Activated CD8-positive, alpha-beta memory T cell treated with anti-CD3 and anti-CD28 coated beads for 1 hour (primary cell): ENCODE measurements at regions not wholly inside any gene's neighbourhood (a gene's known extent, or its start where the extent isn't known, plus 50 kb on each side); places are given as distances from the start of the nearest gene placed in this dataset.

Source experiments
- DNase-seq, 2 donors: peaks; one replicate each; pipeline ENCODE4 v3.0.0-alpha.2; 2020; ENCODE audit warnings: low read depth in 1 of 2; ENCODE audit errors: extremely low read depth in 1 of 2

DNA sequence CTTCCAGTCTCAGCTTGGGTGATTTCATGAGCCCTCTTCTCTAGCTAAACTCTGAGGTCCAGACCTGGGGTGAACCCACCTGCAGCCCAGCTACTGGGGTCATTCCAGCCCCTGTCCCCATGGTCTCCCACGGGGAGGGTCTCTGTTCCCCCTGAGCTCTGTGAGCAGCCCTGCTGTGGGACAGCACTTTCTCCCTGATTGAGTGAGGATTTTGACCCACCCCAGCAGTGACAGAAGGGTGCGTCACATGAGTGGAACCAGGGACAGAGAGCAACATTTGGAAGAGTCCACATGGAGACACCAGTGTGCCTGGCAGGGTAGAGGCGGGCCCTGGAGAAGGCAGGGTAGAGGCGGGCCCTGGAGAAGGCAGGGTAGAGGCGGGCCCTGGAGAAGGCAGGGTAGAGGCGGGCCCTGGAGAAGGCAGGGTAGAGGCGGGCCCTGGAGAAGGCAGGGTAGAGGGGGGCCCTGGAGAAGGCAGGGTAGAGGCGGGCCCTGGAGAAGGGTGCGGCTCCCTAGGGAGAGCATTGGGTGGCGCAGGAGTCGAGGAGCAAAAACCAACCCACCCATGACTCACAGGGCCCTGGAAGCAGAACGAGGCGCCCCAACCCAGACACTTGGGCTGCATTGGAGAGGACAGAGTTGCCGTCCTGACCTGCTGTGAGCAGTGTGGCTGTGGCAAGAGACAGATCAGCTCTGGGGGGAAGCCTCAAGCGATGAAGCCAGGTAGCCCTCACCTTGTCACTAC is 227.7 kb upstream of the B3GAT1 start:
- no peak for DNase-seq

DNA sequence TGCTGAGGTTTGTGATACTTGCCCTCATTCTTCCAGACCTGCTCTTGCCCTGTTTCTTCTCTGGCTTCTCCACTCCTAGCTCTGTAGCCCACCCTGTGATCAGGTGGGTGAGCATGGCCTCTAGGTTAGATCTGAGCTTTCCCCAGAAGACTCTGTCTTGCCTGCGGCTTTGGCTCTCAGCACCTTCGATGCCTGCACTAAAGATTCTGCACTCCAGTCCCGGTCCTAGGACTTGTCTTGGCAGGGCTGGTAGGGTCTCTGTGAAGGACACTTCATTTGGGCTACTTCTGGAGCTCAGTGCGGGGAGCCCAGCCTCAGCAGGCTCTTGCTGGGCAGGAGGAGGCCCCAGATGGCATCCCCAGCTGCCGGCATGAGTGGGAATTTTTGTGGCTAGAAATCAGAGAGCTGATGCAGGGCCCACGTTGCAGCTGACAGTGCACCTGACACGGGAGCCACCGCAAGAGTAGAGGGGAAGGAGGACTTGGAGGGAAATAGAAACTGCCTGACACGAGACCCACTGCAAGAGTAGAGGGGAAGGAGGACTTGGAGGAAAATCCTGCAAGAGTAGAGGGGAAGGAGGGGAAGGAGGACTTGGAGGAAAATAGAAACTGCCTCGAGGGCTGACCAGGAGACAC is 226.9 kb upstream of the B3GAT1 start:
- DNase-seq = no peak

DNA sequence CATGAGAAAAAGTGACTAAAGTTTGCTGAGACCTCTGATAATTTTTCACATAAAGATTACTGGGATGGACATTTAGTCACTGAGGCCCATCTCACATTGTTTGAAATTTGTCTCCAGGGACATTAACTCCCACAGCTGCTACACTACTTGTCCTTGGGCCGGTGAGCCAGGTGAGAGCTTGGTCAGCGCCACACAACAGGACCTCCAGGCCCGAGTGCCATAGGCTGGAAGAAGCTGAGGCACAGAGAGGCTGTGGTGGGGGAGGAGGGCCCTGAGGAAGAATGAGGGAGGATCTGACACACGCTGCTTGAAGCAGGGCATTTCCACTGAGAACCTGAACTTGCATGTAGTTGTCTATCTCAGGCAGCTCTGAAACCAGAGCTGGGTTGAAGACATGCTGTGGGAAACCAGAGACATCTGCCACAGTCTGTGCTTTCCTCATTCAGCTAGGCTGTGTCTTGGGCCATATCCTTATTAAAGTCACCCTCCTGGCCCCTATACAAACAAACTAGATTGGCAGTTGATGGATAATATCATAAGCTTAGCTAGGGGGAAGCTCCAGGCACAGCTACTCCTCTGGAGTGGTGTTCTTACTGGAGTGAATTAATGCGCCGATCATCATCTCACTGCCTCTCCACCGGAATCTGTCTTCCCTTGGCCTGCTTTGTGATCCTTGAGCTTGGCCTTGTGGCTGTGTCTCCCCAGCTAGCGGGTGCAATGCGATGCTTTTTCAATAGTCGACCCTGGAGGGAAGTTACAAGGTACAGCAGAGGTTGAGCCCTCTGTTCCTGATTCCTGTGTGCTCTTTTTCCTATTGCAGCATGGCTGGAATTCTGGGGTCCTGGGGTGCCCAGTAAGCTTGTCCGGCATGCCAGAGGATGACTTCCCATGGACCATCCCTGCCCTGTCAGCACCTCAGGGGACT is 225.3 kb upstream of the B3GAT1 start:
- DNase-seq = no peak

DNA sequence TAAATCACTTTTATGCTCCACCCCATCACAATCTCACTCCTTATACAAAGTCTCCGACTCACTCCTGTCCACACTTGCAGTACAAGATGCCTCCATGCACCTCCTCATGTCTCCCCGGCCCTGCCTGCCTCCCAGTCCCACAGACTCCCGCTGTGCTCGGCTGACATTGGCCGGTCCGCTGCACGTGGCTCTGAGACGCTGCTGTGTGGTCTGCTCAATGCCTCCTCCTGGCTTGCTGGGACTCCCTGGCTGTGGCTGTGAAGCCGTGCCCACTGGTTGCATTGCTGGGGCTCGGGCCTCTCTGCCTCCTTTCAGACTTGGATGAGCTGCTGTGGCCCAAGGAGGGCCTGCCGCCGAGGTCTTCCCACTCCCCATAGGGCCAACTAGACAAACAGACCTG is 224.0 kb upstream of the B3GAT1 start:
- DNase-seq = no peak

DNA sequence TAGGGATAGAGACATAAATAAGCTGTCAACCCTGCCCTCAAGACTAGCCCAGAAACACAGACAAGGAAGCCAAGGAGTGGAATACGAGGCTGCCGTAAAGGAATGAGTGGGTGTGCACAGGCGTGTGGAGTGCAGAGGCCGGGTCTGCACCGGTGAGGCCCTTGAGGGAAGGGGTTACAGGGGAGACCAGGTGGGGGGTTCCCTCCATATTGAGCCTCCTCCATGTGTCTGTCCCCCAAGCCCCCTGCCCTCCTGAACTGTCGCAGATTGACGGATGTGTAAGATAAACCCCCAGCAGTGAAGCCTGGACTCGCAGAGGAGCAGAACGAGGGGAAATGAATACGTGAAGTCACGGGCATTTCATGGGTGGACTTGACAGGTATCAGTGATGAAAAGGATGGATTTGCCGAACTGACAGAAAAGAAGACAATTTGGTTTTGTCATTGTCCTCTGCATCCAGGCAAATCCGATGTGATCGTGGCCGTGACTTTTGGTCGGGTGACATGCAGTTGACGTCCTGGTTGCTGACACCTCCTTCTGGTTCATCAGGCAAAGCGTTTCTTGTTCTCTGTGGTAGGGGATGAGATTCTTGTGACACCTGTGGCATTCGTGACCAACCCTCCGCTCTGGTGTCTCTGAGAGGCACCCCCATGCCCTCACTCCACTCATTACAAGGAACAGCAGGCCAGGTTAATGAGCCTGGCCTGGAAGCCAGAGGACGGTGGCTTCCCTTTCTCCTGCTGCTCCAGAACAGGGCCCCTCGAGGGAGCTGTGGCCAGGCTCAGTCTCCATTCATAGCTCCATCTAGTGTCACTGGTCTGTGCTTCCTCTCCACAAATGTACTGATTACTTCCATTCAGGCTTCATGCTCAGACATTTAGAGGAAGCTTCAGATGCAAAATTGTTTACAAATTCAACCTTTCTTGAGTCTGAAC is 223.1 kb upstream of the B3GAT1 start:
- no peak for DNase-seq

DNA sequence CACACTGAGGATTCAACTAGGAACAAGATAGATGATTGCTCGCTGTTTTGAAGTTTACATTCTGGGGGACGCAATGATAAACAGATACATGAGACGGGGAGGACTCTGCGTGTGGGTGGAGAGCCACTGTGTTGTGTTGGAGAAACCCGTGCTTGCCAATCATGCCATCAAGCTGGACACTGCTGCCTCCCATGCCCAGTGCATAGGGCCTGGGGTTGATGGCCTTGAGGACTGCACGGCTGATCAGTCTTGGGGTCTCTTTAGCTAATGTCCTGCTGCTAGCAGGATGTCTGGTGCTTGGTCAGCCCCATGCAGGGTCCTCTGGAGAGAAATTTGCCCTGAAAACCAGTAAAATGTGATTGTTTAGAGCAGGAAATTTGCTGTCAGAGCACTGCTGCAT is 221.2 kb upstream of the B3GAT1 start:
- no peak for DNase-seq

DNA sequence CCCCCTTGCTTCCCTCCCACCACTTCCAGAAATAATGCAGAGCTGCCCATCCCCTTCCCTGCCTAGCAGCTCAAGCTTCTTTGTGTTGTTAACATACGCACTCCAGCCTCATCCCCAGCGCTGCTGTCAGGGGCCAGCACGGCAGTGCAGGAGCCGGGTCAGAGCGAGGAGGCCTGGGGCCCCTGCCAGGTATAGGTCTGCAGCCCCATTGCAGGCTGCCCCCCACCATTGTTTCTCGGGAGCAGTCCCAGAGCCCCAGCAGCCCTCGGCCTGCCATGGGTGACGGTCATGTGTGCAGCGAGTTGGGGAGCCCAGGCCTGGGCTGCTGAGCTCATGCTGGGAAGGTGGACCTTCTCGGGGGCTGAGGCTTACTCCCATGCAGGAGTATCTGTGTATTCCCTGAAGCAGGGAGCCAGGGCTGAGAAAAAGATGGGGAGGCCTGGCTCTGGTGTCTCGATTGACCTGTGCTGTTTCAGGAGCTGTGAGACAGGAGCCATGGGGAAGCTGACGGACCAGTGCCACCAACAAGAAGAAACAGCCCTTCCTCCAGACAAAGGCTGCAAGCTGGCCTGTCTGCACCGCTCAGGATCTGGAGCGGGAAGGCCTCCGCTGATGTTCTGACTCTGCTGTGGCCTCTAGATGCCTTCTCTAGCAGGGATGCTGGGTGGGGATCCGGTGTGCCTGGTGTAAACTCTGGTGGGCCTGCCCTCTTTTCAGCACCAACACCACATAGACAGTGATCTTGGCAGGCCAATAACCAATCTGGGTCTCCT is 220.5 kb upstream of the B3GAT1 start:
- DNase-seq = no peak

DNA sequence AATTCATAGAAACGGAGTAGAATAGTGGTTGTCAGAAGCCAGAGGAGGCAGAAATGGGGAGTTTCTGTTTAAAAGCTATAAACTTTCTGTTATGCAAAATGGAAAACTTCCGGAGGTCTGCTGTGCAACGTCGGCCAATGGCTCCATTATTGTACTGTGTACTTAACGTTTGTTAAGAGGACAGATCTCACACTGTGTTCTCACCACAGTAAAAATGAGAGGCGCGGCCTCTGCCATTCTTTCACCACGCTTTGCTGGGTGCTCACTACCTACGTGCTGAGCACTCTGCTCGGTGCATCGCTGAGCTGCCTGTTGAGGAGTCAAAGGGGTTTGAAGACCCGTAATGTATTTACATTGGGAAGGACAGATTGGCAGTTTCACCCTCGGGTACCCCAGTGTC is 218.8 kb upstream of the B3GAT1 start:
- no peak for DNase-seq

DNA sequence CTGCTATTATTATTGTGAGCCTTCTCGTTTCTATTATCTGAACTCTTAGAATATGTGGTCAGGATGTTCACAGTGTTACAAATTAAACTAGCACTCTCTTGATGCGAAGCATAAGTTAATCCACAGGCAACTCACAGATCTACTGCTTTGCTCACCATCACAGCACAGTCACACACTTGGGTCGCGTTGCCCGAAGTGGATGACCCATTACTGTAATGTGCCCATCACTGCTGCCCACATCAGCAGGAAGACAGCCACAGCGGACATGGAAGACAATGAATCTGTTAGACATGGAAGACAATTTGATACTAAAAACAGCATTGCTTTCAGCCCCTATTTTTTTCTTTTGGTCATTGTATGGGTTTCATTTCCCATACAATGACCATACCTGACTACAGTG is 216.4 kb upstream of the B3GAT1 start:
- no peak for DNase-seq

DNA sequence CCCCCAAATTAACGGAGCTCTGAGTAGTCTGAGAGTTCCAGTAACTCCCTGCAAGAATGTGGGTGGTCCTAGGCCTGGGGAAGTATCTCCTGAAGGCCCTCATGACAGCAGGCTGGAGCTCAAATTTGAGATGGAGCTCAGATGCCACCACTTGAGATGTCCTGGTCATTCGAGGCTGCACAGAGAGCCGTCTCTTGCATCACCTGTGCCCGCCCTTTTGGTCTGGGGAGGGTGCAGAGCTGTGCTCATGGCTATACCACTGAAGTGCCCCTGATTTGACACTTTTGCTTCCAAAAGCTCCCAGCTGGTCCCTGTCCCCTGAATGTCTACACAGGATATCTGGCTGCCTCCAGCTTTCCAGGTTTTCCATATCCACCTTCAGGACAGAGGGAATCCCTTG is 214.0 kb upstream of the B3GAT1 start:
- DNase-seq = no peak

DNA sequence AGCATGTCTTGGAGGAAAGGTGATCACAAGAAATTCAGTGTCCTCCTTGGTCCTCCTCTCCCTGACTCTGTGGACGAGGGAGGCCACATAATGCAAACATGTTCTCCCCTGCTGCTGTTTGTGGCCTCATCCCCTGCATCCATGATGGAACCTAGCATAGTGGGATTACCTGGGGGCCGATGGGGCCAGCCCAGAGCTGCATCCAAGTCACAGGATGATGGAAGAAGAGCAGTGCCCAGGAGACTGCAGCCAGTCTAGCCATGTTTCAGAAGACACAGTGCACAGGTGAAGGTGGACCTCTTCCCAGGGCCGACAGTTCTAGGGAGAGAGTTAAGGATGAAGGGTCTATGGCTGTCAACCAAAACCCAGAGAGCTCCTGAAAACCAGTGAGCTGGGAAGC is 213.6 kb upstream of the B3GAT1 start:
- DNase-seq = no peak

DNA sequence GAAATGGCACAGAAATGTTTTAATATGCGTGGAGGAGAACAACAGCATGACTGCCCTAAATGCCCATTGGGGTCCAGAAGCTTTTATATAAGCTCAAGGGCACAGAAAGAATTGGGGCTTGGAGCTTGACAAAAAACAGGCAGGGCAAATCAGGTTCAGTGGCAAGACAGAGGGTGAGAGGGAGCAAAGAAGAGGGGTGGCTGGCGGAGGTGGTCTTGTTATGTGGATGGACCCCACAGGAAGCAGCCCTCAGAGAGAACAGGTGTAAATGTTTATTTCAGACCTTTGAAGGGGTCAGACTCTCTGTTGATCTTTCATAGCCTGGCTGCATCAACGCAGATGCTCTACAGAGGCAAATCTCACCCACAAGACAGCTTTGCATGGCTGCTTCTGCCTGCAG is 213.1 kb upstream of the B3GAT1 start:
- no peak for DNase-seq

DNA sequence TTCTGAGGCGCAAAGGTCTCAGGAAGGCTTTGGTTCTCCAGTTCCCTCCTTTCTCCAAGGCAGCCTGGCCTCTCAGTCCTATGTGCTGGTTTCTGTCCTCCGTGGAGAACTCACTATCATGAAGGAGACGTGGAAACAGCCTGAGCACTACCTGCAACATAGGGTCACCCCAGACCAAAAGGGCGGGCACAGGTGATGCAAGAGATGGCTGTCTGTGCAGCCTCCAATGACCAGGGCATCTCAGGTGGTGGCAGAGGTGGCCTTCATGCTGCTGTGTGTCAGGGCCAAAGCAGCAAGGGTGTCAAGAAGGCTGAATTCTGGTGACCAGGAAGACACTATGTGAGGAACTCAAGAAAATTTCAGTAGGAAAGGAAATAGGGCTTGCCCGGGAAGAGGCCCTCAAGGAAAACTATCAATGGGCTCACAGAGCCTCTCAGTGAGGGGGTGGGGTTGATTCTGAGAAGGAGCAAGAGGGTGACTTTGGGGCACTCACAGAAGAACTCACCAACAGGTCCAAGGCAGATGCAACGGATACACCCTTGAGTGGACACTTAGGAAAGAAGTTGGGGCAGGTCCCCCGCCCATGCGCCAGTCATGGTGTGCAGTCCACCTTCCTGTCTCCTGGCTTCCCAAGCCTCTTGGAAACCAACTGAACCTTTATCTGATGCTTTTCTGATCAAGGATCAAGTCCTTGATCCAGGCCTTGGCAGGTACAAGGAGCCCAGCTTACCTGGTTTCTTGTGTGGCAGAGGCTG is 212.3 kb upstream of the B3GAT1 start:
- DNase-seq = no peak

DNA sequence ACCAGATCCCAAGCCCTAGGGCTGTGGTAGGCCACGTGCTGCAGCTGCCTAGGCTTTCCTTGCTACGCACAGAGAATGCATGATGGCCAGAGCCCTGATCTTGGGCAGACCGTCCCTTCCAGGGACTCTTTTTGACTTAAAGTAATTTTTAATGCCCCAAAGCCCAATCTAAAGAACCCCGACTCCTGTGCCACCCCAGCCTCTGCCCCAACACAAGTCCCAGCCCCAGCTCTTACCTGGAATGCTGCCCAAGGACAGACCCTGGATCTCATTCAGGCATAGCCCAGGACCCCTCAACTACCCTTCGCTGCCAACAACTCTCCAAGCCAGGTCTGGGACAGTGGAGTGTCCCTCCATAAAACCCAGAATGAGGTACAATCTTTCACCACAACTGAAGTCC is 211.7 kb upstream of the B3GAT1 start:
- no peak for DNase-seq

DNA sequence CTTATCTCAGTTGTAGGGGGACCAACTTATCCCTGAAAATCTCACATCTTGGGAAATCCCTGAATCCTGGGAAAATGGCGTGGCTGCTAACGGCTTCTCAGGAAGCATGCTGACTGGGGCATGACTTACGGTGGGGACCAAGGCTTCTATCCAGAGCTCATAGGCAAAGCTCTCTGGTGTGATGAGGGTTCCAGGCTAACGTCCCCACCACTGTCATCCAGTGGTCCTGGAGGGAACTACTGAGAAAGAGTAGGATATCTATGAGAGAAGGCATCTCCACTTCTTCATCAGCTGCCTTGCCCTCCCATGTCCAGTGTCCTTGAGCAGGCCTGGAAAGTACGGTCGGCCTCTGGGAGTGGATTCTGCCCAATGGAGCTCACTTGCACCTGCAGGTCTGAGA is 210.4 kb upstream of the B3GAT1 start:
- DNase-seq = no peak

DNA sequence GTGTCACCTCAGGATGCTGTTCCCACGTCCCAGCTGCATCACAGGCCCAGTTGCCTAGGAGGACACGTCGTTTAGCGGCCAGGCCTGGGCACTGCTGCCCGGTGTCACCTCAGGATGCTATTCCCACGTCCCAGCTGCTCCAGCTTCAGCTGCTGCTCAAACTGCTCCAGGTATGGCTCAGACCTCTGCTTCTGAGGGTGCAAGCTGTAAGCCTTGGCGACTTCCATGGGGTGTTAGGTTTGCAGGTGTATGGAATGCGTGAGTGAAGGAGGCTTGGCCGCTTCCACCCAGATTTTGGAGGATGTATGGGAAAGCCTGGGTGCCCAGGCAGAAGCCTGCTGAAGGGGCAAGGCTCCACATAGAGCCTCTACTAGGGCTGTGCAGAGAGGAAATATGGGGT is 205.3 kb upstream of the B3GAT1 start:
- DNase-seq = no peak

DNA sequence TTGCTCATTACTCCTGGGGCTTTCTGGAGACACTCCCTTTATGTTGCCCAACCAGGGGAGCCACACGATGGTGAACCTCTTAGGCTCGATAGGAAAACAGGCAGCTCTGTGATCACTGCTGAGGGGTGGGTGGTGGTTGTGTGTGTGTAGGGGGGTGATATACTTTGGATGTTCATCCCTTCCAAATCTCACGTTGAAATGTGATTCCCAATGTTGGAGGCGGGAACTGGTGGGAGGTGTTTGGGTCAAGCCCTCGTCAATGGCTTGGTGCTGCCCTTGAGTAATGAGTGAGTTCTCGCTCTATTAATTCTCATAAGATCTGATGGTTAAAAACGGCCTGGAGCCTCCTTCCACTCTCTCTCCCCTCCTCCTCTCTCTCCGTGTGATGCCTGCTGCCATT is 204.0 kb upstream of the B3GAT1 start:
- DNase-seq = no peak

DNA sequence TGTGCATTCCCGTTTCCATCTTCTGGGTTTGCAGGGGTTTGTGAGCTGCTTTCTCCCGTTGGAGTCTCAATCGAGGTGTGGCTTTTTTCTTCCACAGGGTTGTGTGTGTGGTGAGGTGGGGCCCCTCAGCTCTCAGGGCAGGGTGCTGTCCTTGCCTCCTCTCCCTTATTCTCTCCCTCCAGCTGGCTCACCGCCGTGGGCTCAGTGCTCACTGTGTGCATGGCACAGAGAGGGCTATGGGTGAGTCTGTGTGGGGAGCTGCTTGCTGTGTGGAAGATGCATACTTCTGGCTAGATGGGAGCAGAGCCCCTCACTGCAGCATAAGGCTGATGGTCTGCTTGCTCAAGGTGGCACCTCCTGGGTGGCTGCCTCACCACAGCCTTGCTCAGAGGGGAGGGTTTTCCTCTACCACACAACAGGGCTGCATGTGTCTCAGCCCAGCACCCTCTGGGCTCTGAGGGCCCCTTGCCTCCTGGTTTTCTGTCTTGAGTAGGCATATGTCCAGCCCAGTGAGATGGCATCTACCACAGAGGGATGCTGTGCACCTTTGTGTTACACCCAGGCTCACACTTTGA is 203.1 kb upstream of the B3GAT1 start:
- no peak for DNase-seq

DNA sequence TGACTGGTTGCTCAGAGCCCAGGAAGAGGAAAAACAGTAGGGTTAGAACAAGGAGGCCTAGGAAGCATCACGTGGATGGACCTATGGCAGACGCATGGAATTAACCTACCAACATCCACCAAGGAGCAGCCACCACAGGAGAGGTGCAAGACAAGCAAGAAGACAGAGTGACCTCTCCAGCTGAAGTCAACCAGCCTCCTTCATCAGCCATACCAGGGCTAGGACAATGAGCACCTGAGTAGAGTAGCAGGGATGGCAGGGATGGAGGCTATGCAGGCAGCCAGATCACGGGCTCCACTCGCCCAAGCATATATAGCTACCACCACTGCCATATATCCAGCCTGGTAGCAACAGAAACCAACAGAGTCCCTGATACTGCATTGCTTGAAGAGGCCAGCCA is 202.1 kb upstream of the B3GAT1 start:
- no peak for DNase-seq
